A549 (cell line): ENCODE measurements at regions not wholly inside any gene's neighbourhood (a gene's known extent, or its start where the extent isn't known, plus 50 kb on each side); places are given as distances from the start of the nearest gene placed in this dataset.

ENCODE experiments used
- ATAC-seq, 2 experiments: fragments of 200-7000 bp in 1 of 2; fragments of >200 bp in 1 of 2; cut with Nextera tagmentation in 1 of 2; cut with Tn5 transposase in 1 of 2; 3 replicates each; pipeline versions ENCODE4 v1.8.0 to v1.9.1; 2018 to 2020; ENCODE audit warnings: mild to moderate bottlenecking in 1 of 2, moderate library complexity in 1 of 2
- CTCF ChIA-PET: fragments of 300-600 bp; sonication (Branson Sonifier 250); formaldehyde crosslinking; extraction: SDS; loops from one replicate; lab custom pipeline; 2021; ENCODE audit warnings: antibody characterized with exemption, inconsistent platforms; lab: Yijun Ruan, JAX
- POLR2A ChIA-PET: fragments of 350-600 bp; formaldehyde crosslinking; extraction: SDS; loops from one replicate; lab custom pipeline; 2021; ENCODE audit warnings: antibody characterized with exemption, inconsistent platforms; lab: Yijun Ruan, JAX
- DNase-seq, 2 experiments: peaks; one replicate each; pipeline versions ENCODE4 v3.0.0 to v3.0.0-alpha.2; 2011 to 2016; ENCODE audit warnings: low read depth in 1 of 2, low spot score in 1 of 2
- FAIRE-seq: peaks from 2 replicates; lab custom pipeline; 2011; peaks lifted over from hg19 to GRCh38; lab: Jason Lieb, UNC
- H3K27ac ChIP-seq, 2 experiments: fragments of >200 bp; sonication (Bioruptor Twin); formaldehyde crosslinking; 3 replicates each; pipeline ENCODE4 v1.5.1; 2016 to 2017
- H3K4me1 ChIP-seq: fragments of >200 bp; sonication (Bioruptor Twin); formaldehyde crosslinking; 3 replicates; pipeline ENCODE4 v1.6.1; 2016
- H3K4me2 ChIP-seq: fragments of >200 bp; sonication (Bioruptor Twin); formaldehyde crosslinking; 3 replicates; pipeline ENCODE4 v1.6.1; 2016
- H3K4me3 ChIP-seq: fragments of >200 bp; sonication (Bioruptor Twin); formaldehyde crosslinking; 3 replicates; pipeline ENCODE4 v1.5.1; 2016
- H3K9me3 ChIP-seq: fragments of >200 bp; sonication (Bioruptor Twin); formaldehyde crosslinking; 3 replicates; pipeline ENCODE4 v1.6.1; 2016
- ATOH8 ChIP-seq: fragments of 250-450 bp; sonication (Bioruptor Pico); IDR thresholded peaks from 2 replicates; pipeline ENCODE4 v1.5.0; 2020; ENCODE audit warnings: low read depth, mild to moderate bottlenecking, moderate library complexity
- CBX2 ChIP-seq: fragments of 200-600 bp; sonication (generic); IDR thresholded peaks from 2 replicates; pipeline ENCODE4 v1.6.1; 2016; ENCODE audit warnings: low read depth, mild to moderate bottlenecking, borderline replicate concordance
- CBX8 ChIP-seq: fragments of 200-600 bp; sonication (generic); IDR thresholded peaks from 2 replicates; pipeline ENCODE4 v1.6.1; 2016
- CEBPB ChIP-seq, 2 experiments: fragments of >200 bp in 1 of 2; sonication (Bioruptor Twin) in 1 of 2; formaldehyde crosslinking in 1 of 2; IDR thresholded peaks; 2 replicates each; pipeline ENCODE4 v1.6.1; 2012 to 2016
- CHD4 ChIP-seq: fragments of 200-600 bp; sonication (generic); IDR thresholded peaks from 2 replicates; pipeline ENCODE4 v1.6.1; 2016; ENCODE audit warnings: antibody characterized with exemption, mild to moderate bottlenecking, borderline replicate concordance
- E2F6 ChIP-seq: IDR thresholded peaks from 2 replicates; pipeline ENCODE4 v1.6.1; 2012; ENCODE audit warnings: low read depth, borderline replicate concordance
- EHMT2 ChIP-seq: fragments of 200-600 bp; sonication (generic); IDR thresholded peaks from 2 replicates; pipeline ENCODE4 v1.6.1; 2016; ENCODE audit warnings: antibody characterized with exemption, low read depth, mild to moderate bottlenecking, moderate library complexity
- ESRRA ChIP-seq: fragments of 150-350 bp; IDR thresholded peaks from 2 replicates; pipeline ENCODE4 v1.6.1; 2014; ENCODE audit warnings: mild to moderate bottlenecking, low read length, borderline replicate concordance
- FOXS1 ChIP-seq: fragments of 250-450 bp; sonication (Bioruptor Pico); IDR thresholded peaks from 2 replicates; pipeline ENCODE4 v1.5.0; 2020; ENCODE audit warnings: mild to moderate bottlenecking, moderate library complexity
- HES2 ChIP-seq: fragments of >200 bp; sonication (Bioruptor Twin); formaldehyde crosslinking; IDR thresholded peaks from 2 replicates; pipeline ENCODE4 v1.6.1; 2016
- HEYL ChIP-seq: fragments of 250-450 bp; sonication (Bioruptor Pico); IDR thresholded peaks from 2 replicates; pipeline ENCODE4 v1.8.0; 2021; ENCODE audit warnings: mild to moderate bottlenecking, moderate library complexity
- HMGXB4 ChIP-seq: fragments of 250-450 bp; sonication (Bioruptor Pico); IDR thresholded peaks from 2 replicates; pipeline ENCODE4 v1.5.0; 2021; ENCODE audit warnings: mild to moderate bottlenecking, moderate library complexity, borderline replicate concordance
- HOXB13 ChIP-seq: fragments of 250-450 bp; sonication (Bioruptor Pico); IDR thresholded peaks from 2 replicates; pipeline ENCODE4 v1.5.0; 2020; ENCODE audit warnings: low read depth, mild to moderate bottlenecking, moderate library complexity
- HOXB5 ChIP-seq: fragments of 250-450 bp; sonication (Bioruptor Pico); IDR thresholded peaks from 2 replicates; pipeline ENCODE4 v1.5.0; 2020; ENCODE audit warnings: mild to moderate bottlenecking, moderate library complexity
- JUN ChIP-seq, 2 experiments: fragments of >200 bp; sonication (Bioruptor Twin); formaldehyde crosslinking; IDR thresholded peaks; 2 replicates in 1 of 2; 3 replicates in 1 of 2; pipeline ENCODE4 v1.6.1; 2016 to 2017
- JUNB ChIP-seq: fragments of >200 bp; sonication (Bioruptor Twin); formaldehyde crosslinking; IDR thresholded peaks from 2 replicates; pipeline ENCODE4 v1.6.1; 2016
- KDM5A ChIP-seq: fragments of 200-600 bp; sonication (generic); IDR thresholded peaks from 2 replicates; pipeline ENCODE4 v1.6.1; 2016; ENCODE audit warnings: antibody characterized with exemption, mild to moderate bottlenecking
- MAX ChIP-seq: IDR thresholded peaks from 2 replicates; pipeline ENCODE4 v1.6.1; 2012
- MAZ ChIP-seq: fragments of 150-350 bp; IDR thresholded peaks from 2 replicates; pipeline ENCODE4 v1.6.1; 2014; ENCODE audit warnings: antibody characterized with exemption, low read depth, low read length, borderline replicate concordance
- PBX3 ChIP-seq: IDR thresholded peaks from 2 replicates; pipeline ENCODE4 v1.6.1; 2012
- POLR2A ChIP-seq: IDR thresholded peaks from 2 replicates; pipeline ENCODE4 v1.6.1; 2012; ENCODE audit warnings: mild to moderate bottlenecking, low read length
- POLR2AphosphoS2 ChIP-seq: conservative IDR thresholded peaks from 2 replicates; pipeline ENCODE4 v1.6.1; 2012; ENCODE audit warnings: low read length, improper control_type of control experiment, inconsistent platforms
- RARB ChIP-seq: fragments of 250-450 bp; sonication (Bioruptor Pico); IDR thresholded peaks from 2 replicates; pipeline ENCODE4 v1.8.0; 2021; ENCODE audit warnings: mild to moderate bottlenecking, moderate library complexity
- REST ChIP-seq: fragments of 200-600 bp; sonication (generic); IDR thresholded peaks from 2 replicates; pipeline ENCODE4 v1.6.1; 2016; ENCODE audit warnings: antibody characterized with exemption, mild to moderate bottlenecking, moderate library complexity
- SREBF2 ChIP-seq: fragments of 450-650 bp; IDR thresholded peaks from 2 replicates; pipeline ENCODE4 v1.6.1; 2014; ENCODE audit warnings: mild to moderate bottlenecking, moderate library complexity
- TFCP2L1 ChIP-seq: fragments of 250-450 bp; sonication (Bioruptor Pico); IDR thresholded peaks from 2 replicates; pipeline ENCODE4 v1.5.0; 2021; ENCODE audit warnings: mild to moderate bottlenecking
- ZFP36 ChIP-seq: fragments of 450-650 bp; IDR thresholded peaks from 2 replicates; pipeline ENCODE4 v1.6.1; 2014; ENCODE audit warnings: borderline replicate concordance; ENCODE audit not compliant: partially characterized antibody
- ZNF302 ChIP-seq: fragments of 250-450 bp; sonication (Bioruptor Pico); IDR thresholded peaks from 2 replicates; pipeline ENCODE4 v1.9.0; 2021; ENCODE audit warnings: inconsistent platforms, mild to moderate bottlenecking, moderate library complexity
- WGBS: methylation state at CpG from one replicate; pipeline ENCODE4 v1.1.6; 2017; ENCODE audit errors: missing lambda C conversion rate; 5-methylcytosine and 5-hydroxymethylcytosine counted together

- Histone ChIP-seq H3K9me3 (no peaks in the 10 kb centered on the region), H3K4me2 (no peak overlapping the region), H3K4me1 (peaks cover 26% of the 10 kb centered on the region), H3K27ac (no peak overlapping the region), H3K4me3 (no peak overlapping the region)
- FAIRE-seq (no peak), ATAC-seq (no peak), DNase-seq (no peak)
- TF ChIP-seq REST = no peak
- no peak for TF ChIP-seq KDM5A
- no peak for TF ChIP-seq HOXB5 (CRISPR knock-in tag)
- TF ChIP-seq E2F6 = no peak
- no peak for TF ChIP-seq ZFP36
- TF ChIP-seq CHD4 = no peak
- no peak for TF ChIP-seq SREBF2
- no peak for TF ChIP-seq TFCP2L1
- TF ChIP-seq FOXS1 (CRISPR knock-in tag) = no peak
- TF ChIP-seq CEBPB (IDR thresholded peaks at IDR 0.05) = no peak
- TF ChIP-seq CBX8 = no peak
- TF ChIP-seq ZNF302 (CRISPR knock-in tag) = no peak
- TF ChIP-seq MAX = no peak
- no peak for TF ChIP-seq JUN (IDR thresholded peaks at IDR 0.05)
- TF ChIP-seq HOXB13 (CRISPR knock-in tag) = no peak
- TF ChIP-seq HMGXB4 (CRISPR knock-in tag) = no peak
- TF ChIP-seq CBX2 = no peak
- TF ChIP-seq MAZ = no peak
- no peak for TF ChIP-seq JUNB
- ChIA-PET CTCF (interaction anchor here (1.7 kb wide), 1 partner anchor 19 kb away, joined by 5 read pairs; no protein-coding TSS in a partner anchor), POLR2A (no interaction called here)
- WGBS = 50% methylated on average over 1 of the region's 1 CpG
These were observed 201.7 kb downstream of the NUAK1 start for GRCh38 chr12:105937009-105937408.

- Histone ChIP-seq H3K27ac (no peak overlapping the region), H3K4me1 (peaks cover 15% of the 10 kb centered on the region), H3K4me2 (no peak overlapping the region), H3K4me3 (no peak overlapping the region), H3K9me3 (no peaks in the 10 kb centered on the region)
- ChIA-PET CTCF (interaction anchor here (1.8 kb wide), 1 partner anchor 197 kb away, joined by 4 read pairs; no protein-coding TSS in a partner anchor), POLR2A (no interaction called here)
- ATAC-seq (no peak), DNase-seq (no peak), FAIRE-seq (no peak)
- WGBS = 58% methylated on average over 3 of the region's 3 CpGs
- TF ChIP-seq POLR2A (no peak), HOXB5 (CRISPR knock-in tag) (no peak), PBX3 (no peak), ATOH8 (no peak), RARB (CRISPR knock-in tag) (no peak), ESRRA (no peak), ZNF302 (CRISPR knock-in tag) (no peak), HEYL (CRISPR knock-in tag) (no peak), HES2 (no peak), FOXS1 (CRISPR knock-in tag) (no peak), EHMT2 (no peak), HMGXB4 (CRISPR knock-in tag) (no peak), POLR2AphosphoS2 (no peak), CBX2 (no peak)
These were observed 199.5 kb downstream of the NUAK1 start for GRCh38 chr12:105939181-105939721.
